GM12873 (cell line): ENCODE measurements at regions not wholly inside any gene's neighbourhood (a gene's known extent, or its start where the extent isn't known, plus 50 kb on each side); places are given as distances from the start of the nearest gene placed in this dataset.

Experiments
- CTCF ChIP-seq: IDR thresholded peaks from 2 replicates; pipeline ENCODE4 v1.5.1; 2012; ENCODE audit warnings: low read depth, mild to moderate bottlenecking, moderate library complexity, low read length, control low read depth; ENCODE audit not compliant: insufficient read depth; ENCODE audit errors: missing control alignments

- no peak for TF ChIP-seq CTCF
Measured at GRCh38 chr3:159795042-159795441, 193.6 kb upstream of the IL12A start.

- TF ChIP-seq CTCF = no peak
Measured at GRCh38 chr3:159795681-159796175, 192.9 kb upstream of the IL12A start.

- TF ChIP-seq CTCF = no peak
Measured at GRCh38 chr3:159796226-159796625, 192.4 kb upstream of the IL12A start.

- TF ChIP-seq CTCF = no peak
Measured at GRCh38 chr3:159796744-159797143, 191.9 kb upstream of the IL12A start.

- no peak for TF ChIP-seq CTCF
Measured at GRCh38 chr3:159797771-159798170, 190.9 kb upstream of the IL12A start.

GRCh38 chr3:159798951-159799350, 189.7 kb upstream of the IL12A start:
- no peak for TF ChIP-seq CTCF

- TF ChIP-seq CTCF = no peak
Measured at GRCh38 chr3:159800434-159801155, 188.0 kb upstream of the IL12A start.

GRCh38 chr3:159802864-159803263, 185.8 kb upstream of the IL12A start:
- no peak for TF ChIP-seq CTCF
